Activated effector memory CD4-positive, alpha-beta T cell treated with Interleukin-2 at 50 U/mL for 16 hours (primary cell): ENCODE measurements at regions not wholly inside any gene's neighbourhood (a gene's known extent, or its start where the extent isn't known, plus 50 kb on each side); places are given as distances from the start of the nearest gene placed in this dataset.
A peak's percentile ranks its signal among the peaks of the same experiment; 100 is the strongest.
"Not testable (repeated sequence)": the region's sequence is repeated elsewhere in the genome, so short reads cannot be mapped to it uniquely, and the experiment has no call there.

ENCODE experiments used
- DNase-seq: peaks from one replicate; pipeline ENCODE4 v3.0.0-alpha.2; 2020

- peak; percentile 68 for DNase-seq
Measured at GRCh38 chr2:87593784-87594610, 153.9 kb upstream of the PLGLB2 start.

- DNase-seq, result not testable (repeated sequence)
Measured at GRCh38 chr2:87594611-87594992, 153.3 kb upstream of the PLGLB2 start.

GRCh38 chr2:87595017-87595416 is 152.9 kb upstream of the PLGLB2 start:
- not testable (repeated sequence) for DNase-seq

DNA sequence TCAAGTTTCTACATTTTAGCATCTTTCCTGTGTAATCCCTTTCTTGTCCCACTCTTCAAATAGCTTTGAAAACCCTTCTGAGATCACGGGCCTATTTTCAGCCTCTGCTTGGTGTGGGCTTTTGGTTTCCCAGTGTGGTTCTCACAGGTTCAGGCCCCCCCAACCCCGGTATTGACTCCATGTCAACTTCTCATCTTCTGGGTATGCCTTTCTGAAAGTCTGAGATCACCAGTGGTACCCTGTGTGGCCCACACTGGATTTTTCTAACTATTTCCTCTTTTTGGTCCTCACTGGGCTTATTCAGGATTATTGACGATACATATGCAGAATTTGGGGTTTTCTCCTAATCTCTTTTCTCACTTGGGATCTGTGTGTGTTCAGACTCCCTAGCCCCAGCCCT is 146.9 kb upstream of the PLGLB2 start:
- DNase-seq, result not testable (repeated sequence)

- DNase-seq, result not testable (repeated sequence)
Measured at GRCh38 chr2:87602118-87602517, 145.8 kb upstream of the PLGLB2 start.

- DNase-seq, result not testable (repeated sequence)
Measured at GRCh38 chr2:87602728-87603127, 145.2 kb upstream of the PLGLB2 start.

DNA sequence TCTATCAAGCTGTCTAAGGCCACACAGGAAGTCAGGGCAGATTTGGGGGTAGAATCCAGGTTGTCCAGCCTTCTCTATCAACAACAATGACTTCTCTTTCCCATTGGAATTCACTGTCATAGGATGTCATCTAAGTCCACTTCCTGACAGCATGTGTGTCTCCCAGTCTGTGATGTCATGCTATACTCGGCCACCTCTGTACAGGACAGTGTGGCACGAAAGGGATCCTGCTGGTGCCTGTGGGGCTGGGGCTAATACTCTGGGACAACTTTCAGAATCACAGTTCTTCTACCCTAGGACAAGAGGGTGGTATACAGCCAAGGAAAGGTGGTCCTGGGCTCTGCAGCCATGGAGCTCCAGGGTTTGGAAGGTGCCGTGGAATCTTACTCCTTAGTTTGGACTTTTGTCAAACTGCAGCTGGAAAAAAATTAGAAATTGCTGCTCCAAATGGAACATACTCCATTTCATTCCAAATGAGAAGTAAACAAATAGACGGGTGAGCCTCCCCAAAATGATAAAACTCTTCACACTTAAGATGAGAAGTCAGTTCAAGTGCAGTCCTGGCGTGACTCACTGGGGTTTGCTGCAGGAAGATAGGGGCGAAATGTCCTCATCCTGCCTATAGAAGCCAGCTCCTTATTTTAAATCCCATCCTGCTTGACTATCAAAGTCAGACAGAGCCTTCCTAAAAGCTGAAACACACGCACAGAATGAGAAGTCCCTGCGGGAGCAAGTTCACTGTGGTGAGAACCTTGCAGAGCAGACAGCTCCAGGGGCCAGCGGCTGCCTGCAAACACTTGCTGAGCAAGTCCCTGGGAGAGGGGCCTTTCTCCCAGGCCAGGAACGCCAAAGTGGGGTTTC is 144.2 kb upstream of the PLGLB2 start:
- DNase-seq, result not testable (repeated sequence)

DNA sequence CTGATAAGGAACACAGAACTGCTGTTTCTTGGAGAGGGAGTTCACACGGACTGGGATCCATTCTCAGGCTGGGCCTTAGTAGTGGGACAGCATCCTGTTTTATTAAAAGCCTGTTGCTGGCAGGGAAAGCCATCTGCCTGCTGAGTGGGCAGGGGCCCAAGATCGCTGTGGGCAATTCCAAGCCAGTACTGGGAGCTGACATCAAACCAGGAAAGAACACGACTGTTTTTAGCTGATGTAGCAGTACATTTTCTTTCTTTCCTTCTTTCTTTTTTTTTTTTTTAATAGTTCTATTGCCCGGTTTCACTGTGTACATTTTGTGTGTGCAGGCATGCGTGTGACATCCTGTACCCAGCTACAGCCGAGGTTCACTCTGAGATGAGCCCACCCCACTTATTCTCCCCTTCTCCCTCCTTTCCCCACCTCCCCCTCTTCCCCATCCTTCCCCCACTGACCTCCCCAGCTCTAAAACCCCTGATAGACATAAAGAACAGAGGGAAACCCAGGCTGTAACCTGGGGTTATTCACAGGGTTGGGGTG is 143.5 kb upstream of the PLGLB2 start:
- DNase-seq, result not testable (repeated sequence)

DNA sequence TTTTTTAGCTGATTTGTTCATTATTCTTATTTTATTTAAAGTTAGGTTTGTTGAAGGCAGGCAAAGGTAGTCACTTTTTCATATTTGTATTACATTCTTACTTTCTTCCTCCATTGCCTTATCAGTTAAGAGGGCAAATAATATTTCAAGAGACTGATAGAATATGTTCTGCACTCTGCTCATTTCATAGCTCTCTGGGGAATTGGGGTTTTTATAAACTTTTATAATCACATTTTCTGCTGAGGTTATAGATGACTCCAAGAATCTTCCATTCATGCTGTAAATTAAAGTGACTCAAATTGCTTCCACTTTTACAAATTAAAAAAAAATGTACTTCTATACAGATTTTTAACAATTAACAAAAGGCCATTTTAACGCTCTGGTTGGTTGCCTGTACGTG is 142.9 kb upstream of the PLGLB2 start:
- not testable (repeated sequence) for DNase-seq

DNA sequence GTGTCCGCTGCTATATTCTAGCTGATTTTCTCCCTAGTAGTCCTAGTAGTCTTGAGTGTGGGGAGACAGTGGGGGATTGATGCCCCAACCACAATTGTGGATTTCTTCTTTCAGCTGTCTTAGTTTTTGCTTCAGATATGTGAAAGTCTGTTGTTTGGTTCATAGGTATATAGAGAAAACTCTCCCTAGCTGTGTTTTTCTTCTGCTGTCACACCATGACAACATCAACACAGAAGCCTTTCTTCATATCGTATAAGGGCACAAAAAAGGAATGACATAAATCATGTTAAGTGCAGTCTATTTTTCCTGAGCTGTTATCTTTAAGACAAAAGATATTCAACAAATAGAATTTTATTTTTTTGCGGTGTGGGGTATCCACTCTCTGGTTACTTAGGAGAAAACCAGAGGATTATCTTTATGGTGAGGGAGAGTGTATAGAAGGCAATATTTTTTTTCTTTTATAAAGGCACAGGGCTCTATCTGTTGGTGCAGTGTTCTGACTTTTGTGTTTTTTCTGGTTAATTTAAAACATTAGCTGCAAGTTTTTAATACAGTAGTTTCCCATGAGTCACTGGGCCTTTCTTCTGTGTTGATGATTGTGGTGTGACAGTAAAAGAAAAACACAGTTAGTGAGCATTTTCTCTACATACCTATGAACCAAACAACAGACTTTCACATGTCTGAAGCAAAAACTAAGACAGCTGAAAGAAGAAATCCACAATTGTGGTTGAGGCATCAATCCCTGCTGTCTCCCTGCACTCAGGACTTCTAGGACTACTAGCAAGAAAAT is 139.3 kb upstream of the PLGLB2 start:
- DNase-seq, result not testable (repeated sequence)

DNA sequence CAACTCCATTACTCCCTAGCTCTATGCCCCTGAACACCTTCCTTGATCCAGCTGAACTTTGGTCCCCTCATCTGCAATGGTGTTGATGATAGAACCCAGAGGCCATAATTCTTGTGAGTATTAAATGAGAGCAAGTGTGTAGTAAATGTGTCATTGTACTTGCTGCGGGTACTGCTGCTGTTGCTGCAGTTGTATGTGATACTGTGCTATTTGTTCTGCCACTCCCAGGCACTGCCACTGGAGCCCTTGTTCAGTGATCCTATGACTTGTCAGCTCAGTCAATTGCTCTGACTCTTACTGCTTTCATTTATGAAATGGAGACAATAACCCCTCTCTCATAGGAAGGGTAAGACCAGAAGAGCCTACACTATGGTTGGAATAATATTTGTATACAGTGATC is 136.9 kb upstream of the PLGLB2 start:
- not testable (repeated sequence) for DNase-seq

DNA sequence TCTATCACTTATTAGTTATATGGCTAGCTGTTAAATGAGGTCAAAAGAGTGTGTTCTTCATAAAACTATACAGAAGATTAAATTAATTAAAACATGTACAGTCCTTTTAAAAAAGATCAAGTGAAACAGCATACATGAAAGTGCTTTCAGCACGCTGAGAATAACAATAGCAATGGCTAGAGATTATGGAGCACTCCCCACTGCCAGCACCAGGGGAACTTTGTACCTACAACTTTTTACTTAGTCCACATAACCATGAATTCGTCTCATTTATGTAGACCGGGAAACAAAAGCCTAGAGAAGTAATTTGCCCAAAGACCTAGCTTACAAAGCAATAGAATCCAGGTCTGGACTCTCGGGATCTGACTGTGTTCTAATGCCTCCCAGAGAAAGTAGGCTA is 136.5 kb upstream of the PLGLB2 start:
- DNase-seq, result not testable (repeated sequence)

DNA sequence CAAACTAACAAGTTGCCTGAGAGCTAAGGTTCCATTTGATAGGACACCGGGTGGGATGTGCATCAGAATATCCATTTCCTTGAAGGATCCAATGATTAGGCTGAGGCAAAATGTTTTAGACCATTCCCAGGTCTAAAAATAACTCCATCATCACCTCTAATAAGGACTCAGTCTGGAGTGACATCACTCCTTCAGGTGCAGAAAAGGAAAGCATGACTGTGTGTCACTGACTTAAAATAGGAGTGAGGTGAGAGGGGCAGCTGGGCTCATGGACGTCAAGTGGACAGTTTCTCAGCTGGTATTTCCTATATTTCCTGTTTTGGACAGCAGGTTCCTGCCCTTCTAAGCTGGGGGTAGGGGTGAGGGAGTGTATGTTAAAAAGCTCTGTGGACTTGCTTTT is 135.9 kb upstream of the PLGLB2 start:
- DNase-seq, result not testable (repeated sequence)

GRCh38 chr2:87614829-87615434 is 133.0 kb upstream of the PLGLB2 start:
- DNase-seq, result not testable (repeated sequence)

GRCh38 chr2:87619121-87619520 is 128.8 kb upstream of the PLGLB2 start:
- DNase-seq, result not testable (repeated sequence)

GRCh38 chr2:87621139-87621538 is 126.7 kb upstream of the PLGLB2 start:
- not testable (repeated sequence) for DNase-seq

DNA sequence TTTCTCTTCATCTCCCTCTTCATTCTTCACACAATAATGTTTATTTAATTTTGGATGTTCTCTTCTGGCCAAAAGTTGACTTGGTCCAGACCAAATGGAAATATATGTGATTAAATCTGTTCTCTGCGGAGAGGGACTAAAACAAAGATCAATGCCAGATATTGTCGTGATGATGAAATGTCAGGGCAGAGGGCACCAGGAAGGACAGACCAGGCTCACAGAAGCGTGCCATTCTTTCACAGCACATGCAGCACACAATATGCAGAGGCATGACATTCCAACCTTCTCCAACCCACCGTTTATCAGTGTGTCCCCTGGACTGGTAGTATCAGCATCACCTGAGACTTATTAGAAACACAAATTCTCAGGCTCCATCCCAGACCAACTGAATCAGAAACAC is 125.2 kb upstream of the PLGLB2 start:
- not testable (repeated sequence) for DNase-seq

GRCh38 chr2:87629491-87630458 is 118.1 kb upstream of the PLGLB2 start:
- not testable (repeated sequence) for DNase-seq

DNA sequence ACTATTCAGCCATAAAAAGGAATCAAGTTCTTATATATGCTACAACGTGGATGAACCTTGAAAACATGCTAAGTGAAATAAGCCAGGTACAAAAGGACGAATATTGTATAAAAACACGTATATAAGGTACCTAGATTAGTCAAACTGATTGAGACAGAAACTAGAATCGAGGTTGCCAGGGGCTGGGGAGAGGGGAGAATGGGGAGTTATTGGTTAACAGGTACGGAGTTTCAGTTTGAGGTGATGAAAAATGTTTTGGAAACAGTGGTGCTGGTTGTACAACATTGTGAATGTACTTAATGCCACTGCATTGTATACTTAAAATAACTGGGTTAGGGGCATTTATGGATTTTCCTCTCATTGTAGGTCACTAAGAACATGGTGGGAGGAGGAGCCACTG is 117.0 kb upstream of the PLGLB2 start:
- not testable (repeated sequence) for DNase-seq

GRCh38 chr2:87631402-87631801 is 116.5 kb upstream of the PLGLB2 start:
- DNase-seq, result not testable (repeated sequence)
